ENCODE measurements at regions not wholly inside any gene's neighbourhood (a gene's known extent, or its start where the extent isn't known, plus 50 kb on each side); places are given as distances from the start of the nearest gene placed in this dataset.

DNA sequence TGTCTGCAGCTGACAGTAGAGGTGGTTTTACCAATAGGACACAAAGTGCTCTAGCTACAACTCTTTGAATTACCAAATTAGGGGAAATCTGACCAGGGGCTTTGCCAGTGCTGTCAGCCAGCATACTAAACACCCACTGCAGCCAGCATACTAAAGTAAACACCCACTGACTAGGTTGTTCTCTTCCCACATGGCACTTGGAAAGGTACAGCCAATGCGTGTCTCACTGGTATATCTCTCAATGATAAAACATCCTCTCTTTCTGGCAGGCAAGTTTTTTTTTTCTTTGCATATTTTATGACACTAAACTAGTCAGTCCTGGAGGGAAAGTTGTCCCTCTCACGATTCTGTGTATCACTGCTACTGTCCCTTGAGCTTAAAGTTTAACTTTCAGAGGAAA is 216.1 kb downstream of the TLE1 start:
- DNase-seq (ENCODE audit: low read depth, low spot score): no peak
- no TSS peak for BruUV-seq (replicated peaks)
- TF ChIP-seq, protein P1, sequence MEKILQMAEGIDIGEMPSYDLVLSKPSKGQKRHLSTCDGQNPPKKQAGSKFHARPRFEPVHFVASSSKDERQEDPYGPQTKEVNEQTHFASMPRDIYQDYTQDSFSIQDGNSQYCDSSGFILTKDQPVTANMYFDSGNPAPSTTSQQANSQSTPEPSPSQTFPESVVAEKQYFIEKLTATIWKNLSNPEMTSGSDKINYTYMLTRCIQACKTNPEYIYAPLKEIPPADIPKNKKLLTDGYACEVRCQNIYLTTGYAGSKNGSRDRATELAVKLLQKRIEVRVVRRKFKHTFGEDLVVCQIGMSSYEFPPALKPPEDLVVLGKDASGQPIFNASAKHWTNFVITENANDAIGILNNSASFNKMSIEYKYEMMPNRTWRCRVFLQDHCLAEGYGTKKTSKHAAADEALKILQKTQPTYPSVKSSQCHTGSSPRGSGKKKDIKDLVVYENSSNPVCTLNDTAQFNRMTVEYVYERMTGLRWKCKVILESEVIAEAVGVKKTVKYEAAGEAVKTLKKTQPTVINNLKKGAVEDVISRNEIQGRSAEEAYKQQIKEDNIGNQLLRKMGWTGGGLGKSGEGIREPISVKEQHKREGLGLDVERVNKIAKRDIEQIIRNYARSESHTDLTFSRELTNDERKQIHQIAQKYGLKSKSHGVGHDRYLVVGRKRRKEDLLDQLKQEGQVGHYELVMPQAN (conservative IDR thresholded peaks at IDR 0.05): no peak
- TF ChIP-seq POLR2AphosphoS5 (IDR thresholded peaks at IDR 0.05; ENCODE audit: low read length): no peak
- no peak for TF ChIP-seq ZNF217 (IDR thresholded peaks at IDR 0.05)
- TF ChIP-seq, protein P2, sequence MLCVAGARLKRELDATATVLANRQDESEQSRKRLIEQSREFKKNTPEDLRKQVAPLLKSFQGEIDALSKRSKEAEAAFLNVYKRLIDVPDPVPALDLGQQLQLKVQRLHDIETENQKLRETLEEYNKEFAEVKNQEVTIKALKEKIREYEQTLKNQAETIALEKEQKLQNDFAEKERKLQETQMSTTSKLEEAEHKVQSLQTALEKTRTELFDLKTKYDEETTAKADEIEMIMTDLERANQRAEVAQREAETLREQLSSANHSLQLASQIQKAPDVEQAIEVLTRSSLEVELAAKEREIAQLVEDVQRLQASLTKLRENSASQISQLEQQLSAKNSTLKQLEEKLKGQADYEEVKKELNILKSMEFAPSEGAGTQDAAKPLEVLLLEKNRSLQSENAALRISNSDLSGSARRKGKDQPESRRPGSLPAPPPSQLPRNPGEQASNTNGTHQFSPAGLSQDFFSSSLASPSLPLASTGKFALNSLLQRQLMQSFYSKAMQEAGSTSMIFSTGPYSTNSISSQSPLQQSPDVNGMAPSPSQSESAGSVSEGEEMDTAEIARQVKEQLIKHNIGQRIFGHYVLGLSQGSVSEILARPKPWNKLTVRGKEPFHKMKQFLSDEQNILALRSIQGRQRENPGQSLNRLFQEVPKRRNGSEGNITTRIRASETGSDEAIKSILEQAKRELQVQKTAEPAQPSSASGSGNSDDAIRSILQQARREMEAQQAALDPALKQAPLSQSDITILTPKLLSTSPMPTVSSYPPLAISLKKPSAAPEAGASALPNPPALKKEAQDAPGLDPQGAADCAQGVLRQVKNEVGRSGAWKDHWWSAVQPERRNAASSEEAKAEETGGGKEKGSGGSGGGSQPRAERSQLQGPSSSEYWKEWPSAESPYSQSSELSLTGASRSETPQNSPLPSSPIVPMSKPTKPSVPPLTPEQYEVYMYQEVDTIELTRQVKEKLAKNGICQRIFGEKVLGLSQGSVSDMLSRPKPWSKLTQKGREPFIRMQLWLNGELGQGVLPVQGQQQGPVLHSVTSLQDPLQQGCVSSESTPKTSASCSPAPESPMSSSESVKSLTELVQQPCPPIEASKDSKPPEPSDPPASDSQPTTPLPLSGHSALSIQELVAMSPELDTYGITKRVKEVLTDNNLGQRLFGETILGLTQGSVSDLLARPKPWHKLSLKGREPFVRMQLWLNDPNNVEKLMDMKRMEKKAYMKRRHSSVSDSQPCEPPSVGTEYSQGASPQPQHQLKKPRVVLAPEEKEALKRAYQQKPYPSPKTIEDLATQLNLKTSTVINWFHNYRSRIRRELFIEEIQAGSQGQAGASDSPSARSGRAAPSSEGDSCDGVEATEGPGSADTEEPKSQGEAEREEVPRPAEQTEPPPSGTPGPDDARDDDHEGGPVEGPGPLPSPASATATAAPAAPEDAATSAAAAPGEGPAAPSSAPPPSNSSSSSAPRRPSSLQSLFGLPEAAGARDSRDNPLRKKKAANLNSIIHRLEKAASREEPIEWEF (IDR thresholded peaks at IDR 0.05; ENCODE audit: insufficient replicate concordance, low read depth, low read length): no peak
- TF ChIP-seq, protein P3, sequence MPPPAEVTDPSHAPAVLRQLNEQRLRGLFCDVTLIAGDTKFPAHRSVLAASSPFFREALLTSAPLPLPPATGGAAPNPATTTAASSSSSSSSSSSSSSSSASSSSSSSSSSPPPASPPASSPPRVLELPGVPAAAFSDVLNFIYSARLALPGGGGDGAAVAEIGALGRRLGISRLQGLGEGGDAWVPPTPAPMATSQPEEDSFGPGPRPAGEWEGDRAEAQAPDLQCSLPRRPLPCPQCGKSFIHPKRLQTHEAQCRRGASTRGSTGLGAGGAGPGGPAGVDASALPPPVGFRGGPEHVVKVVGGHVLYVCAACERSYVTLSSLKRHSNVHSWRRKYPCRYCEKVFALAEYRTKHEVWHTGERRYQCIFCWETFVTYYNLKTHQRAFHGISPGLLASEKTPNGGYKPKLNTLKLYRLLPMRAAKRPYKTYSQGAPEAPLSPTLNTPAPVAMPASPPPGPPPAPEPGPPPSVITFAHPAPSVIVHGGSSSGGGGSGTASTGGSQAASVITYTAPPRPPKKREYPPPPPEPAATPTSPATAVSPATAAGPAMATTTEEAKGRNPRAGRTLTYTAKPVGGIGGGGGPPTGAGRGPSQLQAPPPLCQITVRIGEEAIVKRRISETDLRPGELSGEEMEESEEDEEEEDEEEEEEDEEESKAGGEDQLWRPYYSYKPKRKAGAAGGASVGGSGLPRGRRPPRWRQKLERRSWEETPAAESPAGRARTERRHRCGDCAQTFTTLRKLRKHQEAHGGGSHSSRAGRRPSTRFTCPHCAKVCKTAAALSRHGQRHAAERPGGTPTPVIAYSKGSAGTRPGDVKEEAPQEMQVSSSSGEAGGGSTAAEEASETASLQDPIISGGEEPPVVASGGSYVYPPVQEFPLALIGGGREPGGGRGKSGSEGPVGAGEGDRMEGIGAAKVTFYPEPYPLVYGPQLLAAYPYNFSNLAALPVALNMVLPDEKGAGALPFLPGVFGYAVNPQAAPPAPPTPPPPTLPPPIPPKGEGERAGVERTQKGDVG (CRISPR knock-in tag; IDR thresholded peaks at IDR 0.05): no peak
- TF ChIP-seq, protein P4, sequence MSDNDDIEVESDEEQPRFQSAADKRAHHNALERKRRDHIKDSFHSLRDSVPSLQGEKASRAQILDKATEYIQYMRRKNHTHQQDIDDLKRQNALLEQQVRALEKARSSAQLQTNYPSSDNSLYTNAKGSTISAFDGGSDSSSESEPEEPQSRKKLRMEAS (IDR thresholded peaks at IDR 0.05; ENCODE audit: low read depth, low read length): no peak
- TF ChIP-seq ZNF274 (IDR thresholded peaks at IDR 0.05; ENCODE audit: insufficient read depth, insufficient read length): no peak
- no peak for TF ChIP-seq IRF4 (IDR thresholded peaks at IDR 0.05; ENCODE audit: low read depth, low read length)
- no peak for TF ChIP-seq HDAC6 (IDR thresholded peaks at IDR 0.05; ENCODE audit: unreplicated experiment)
- TF ChIP-seq EZH2 (IDR thresholded peaks at IDR 0.05; ENCODE audit: borderline replicate concordance, control insufficient read depth, low read depth, low read length): no peak
- TF ChIP-seq, protein P5, sequence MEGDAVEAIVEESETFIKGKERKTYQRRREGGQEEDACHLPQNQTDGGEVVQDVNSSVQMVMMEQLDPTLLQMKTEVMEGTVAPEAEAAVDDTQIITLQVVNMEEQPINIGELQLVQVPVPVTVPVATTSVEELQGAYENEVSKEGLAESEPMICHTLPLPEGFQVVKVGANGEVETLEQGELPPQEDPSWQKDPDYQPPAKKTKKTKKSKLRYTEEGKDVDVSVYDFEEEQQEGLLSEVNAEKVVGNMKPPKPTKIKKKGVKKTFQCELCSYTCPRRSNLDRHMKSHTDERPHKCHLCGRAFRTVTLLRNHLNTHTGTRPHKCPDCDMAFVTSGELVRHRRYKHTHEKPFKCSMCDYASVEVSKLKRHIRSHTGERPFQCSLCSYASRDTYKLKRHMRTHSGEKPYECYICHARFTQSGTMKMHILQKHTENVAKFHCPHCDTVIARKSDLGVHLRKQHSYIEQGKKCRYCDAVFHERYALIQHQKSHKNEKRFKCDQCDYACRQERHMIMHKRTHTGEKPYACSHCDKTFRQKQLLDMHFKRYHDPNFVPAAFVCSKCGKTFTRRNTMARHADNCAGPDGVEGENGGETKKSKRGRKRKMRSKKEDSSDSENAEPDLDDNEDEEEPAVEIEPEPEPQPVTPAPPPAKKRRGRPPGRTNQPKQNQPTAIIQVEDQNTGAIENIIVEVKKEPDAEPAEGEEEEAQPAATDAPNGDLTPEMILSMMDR (IDR thresholded peaks at IDR 0.05 in 2 of 3, conservative IDR thresholded peaks at IDR 0.05 in 1 of 3; ENCODE audit: control insufficient read depth in 2 of 3, extremely low read depth in 1 of 3, insufficient read depth in 1 of 3, low read depth in 3 of 3, low read length in 3 of 3): no peak
- no peak for TF ChIP-seq RBBP5 (conservative IDR thresholded peaks at IDR 0.05)

More for the DNA sequence above, 216.1 kb downstream of the TLE1 start:
- WGBS (ENCODE audit: insufficient coverage, insufficient replicate concordance, low lambda C conversion rate, missing lambda C conversion rate): 34% methylated on average over 2 of the region's 2 CpGs
- Histone ChIP-seq H3K27me3 (replicated peaks in 1 of 2; ENCODE audit: control insufficient read depth in 2 of 2, insufficient read depth in 2 of 2, low read length in 1 of 2) (no peaks in the 10 kb centered on the region), H3K4me1 (ENCODE audit: control insufficient read depth, insufficient read depth, low read length) (no peaks in the 10 kb centered on the region), H3K9me3 (replicated peaks; ENCODE audit: control insufficient read depth, insufficient read depth, low read length) (no peaks in the 10 kb centered on the region), H3K27ac (ENCODE audit: control insufficient read depth, insufficient read depth) (no peak overlapping the region), H3K79me2 (ENCODE audit: control insufficient read depth, insufficient read depth, low read length) (no peaks in the 10 kb centered on the region), H3K9ac (ENCODE audit: control insufficient read depth, insufficient read depth, low read length) (no peak overlapping the region), H3K36me3 (ENCODE audit: control insufficient read depth in 2 of 2, insufficient read depth in 2 of 2, low read length in 1 of 2) (no peaks in the 10 kb centered on the region), H2AFZ (ENCODE audit: control insufficient read depth, low read depth, low read length) (no peak overlapping the region), H3K4me2 (ENCODE audit: control insufficient read depth, insufficient read depth) (no peak overlapping the region), H3K4me3 (no peak overlapping the region), H4K20me1 (ENCODE audit: control insufficient read depth, insufficient read depth) (no peaks in the 10 kb centered on the region)
- ChIA-PET RAD21 (ENCODE audit: unreplicated experiment) (no interaction called here), POLR2A (no interaction called here), CTCF (interaction anchor here (0.6 kb wide), 1 partner anchor 382 kb away, joined by 3 read pairs; no protein-coding TSS in a partner anchor), SMC1A (ENCODE audit: uncharacterized antibody, unreplicated experiment) (no interaction called here)
- FAIRE-seq (no peak), ATAC-seq (no peak)
- intact Hi-C loops (cut with micrococcal nuclease; ENCODE audit: unreplicated experiment) (no loop called here), in situ Hi-C loops (cut with MboI) (no loop called here)

Measured in GM12878 (cell line).